ENCODE measurements at regions not wholly inside any gene's neighbourhood (a gene's known extent, or its start where the extent isn't known, plus 50 kb on each side); places are given as distances from the start of the nearest gene placed in this dataset.
A peak's percentile ranks its signal among the peaks of the same experiment; 100 is the strongest.

DNA sequence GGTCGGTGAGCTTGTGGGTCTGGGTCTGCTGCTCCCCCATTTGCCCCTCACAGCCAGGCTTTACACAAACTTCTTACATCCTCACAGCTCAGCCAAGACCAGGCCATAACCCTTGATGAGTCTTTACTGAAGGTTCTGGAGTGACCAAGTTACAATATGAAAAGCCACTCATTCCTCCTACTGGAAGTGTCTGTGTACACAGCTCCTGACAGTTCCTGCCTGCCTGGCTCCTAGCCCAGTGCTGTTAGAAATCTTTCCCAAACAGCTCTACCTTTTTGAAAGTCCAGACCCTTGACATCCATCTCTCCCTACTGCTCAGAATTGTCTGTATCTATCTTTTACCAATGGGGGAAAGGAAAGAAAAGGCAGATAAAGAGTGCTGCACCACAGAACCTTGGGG, 106.9 kb downstream of the PAX1 start:
- no peak for DNase-seq

DNA sequence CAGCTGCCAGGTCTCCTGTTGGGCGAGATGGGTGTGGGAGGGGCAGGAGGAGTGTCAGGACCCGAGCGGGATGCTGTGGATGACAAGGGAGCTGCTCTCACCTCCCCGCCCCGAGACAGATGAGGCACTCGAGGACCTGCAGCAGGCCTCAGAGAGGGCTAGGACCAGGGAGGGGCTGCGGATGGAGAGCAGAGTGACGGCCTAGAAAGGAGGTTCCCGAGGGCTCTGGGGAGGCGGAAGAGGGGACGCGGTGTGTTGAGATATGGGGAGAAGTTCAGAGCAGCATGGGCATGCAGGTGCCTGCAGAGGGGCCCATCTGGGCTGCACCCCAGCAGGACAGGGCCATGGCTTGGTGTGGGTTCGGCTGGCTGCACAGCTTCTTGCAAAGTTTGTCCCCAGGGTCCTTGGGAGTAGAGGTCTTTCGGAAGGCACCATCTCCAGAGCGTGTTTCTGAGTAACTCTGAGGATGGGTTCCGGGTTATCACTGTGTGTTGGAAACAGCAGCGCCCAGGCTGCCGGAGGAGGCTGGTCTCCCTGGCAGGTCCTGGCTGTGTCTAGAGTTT, 104.6 kb downstream of the PAX1 start:
- DNase-seq: no peak

DNA sequence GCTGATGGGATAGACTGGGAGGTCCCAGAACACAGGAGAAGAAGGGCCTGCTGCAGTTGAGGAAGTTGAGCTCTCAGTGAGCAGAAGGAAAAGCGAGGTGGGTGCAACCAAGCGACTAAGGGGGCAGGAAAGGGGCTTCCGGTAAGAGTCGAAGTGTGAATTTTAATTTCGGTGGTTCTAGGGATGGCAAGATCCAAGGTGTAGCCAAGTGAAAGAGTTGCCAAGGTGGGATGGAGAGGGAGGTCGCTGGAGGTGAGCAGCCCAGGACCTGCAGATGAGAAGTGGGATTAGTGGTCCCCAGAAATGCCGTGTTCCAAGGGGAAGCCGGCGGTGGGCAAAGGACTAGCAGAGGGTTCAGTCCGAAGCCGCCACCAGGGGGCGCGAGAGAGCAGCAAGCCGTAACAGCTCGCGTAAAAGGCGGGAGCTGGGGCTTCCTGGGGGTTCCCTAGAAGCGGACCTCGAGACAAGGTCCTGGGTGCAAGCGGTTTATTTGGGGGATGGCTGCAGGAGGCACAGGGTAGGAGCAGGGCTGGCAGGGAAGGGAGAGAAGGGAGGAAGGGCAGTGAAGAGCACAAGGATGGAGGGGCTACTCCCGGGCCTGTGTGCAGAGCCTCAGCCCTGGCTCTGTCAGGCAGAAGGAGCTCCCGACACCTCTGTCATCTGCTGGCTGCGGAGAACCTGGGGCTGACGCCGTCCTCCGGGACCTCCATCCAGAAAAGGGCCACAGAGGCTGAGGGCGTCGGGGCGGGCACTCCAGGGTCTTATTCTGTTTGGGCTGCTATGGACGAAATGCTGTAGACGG, 103.6 kb downstream of the PAX1 start:
- DNase-seq: no peak

DNA sequence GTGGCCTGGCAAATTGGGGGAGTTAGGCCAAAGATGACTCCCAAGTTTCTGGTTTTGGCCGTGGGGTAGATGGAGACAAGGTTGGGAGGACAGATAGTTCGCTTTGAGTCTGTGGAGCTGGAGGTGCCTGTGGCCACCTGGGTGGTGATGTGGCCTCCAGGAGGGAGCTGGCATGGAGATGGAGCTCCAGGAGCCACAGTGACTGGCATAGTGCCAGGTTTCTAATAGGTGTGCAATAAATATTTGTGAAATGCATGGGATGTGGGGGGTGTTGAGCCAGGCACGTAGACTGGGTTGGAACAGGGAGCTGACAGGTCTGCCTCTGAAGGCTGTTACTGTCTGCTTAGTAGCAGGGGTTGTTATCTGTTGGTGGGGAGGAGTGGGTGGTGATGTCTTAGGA, 102.7 kb downstream of the PAX1 start:
- DNase-seq: no peak

DNA sequence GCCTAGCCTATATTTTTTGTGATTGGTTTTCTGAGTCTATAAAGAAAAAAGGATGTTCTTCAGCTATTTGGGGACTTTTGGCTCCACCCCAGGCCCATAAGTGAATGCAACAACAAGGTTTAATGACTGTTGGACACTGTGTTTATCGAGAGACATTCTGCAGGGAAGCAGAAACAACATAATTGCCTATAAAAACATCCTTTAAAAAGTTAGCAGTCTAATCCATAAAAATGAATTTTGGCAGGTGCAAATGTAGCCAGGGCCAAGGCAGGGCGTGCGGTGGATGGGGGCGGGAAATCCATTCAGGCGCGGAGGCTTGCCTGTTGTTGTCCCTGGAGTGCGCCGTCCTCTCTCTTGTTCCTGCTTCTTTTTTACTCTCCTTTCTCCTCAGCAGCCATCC, 99.3 kb downstream of the PAX1 start:
- DNase-seq: no peak

DNA sequence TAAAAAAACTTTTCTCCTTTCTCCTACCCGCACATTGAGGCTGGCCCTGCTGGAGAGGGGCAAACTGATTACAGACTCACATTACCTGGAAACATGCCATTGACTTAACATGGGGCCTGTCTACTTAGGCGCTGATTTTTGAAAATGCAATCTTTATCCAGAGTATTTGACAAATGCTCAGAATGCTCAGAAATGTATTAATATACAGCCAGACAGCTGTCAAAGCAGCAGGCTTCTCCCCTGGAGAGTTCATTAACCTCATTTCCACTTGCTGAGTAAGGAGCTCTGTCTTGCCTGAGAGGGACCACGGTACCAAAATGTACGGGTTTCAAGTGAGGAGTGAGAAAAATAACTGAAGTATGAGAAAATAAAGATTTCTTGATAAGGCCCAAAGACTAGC, 95.7 kb downstream of the PAX1 start:
- peak; percentile 36 for DNase-seq

DNA sequence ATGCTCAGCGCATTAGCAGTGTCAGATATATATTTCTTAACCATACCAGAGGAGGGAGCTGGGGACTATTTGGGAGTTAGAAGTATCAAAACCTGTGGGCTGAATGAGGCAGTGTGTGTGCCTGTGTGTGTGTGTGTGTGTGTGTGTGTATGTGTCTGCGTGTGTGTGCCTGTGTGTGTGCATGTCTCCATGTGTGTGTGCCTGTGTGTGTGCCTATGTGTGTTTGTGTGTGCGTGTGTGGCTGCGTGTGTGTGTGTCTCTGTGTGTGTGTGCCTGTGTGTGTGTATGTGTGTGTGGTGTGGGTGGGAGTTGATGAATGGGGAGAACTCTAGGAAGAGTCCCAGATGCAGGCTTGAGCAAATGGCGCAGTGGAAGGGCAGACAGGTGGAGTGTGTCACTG, 92.9 kb downstream of the PAX1 start:
- no peak for DNase-seq

DNA sequence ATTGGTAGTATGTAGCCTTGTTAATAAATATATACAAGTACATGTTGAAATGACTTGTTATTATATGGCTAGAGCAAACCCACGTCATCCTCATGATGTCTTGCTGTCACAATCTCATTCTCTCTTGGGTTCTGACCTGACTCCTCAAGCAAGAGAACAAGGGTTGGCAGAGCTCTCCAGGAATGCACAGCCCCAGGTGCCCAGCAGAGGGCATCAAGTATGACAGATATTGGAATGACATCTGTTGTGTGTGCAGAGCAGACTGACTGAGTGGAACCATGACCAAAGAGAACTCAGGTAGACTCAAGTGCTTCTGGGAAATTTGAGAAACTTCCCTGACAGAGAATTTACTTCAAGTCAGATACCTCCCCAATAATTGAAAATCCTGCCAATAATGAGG, 90.6 kb downstream of the PAX1 start:
- no peak for DNase-seq

DNA sequence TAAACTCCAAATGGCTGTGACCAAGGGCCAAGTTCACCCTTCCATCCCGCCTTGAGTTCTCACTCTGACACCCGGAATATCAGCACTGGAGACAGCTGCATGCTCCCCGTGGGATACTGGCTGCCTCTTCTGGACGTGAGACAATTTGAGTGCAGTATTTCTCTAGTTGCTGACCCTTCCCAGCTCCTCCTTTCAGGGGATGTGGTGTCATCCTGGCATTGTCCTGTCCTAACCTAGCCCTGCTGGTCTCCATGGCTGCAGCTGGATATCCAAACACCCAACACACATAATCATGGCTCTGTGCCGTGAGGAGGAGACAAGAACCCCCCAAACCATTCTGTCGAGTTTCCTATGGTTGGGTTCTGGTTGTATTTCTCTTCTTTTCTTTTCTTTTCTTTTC, 82.6 kb downstream of the PAX1 start:
- no peak for DNase-seq

DNA sequence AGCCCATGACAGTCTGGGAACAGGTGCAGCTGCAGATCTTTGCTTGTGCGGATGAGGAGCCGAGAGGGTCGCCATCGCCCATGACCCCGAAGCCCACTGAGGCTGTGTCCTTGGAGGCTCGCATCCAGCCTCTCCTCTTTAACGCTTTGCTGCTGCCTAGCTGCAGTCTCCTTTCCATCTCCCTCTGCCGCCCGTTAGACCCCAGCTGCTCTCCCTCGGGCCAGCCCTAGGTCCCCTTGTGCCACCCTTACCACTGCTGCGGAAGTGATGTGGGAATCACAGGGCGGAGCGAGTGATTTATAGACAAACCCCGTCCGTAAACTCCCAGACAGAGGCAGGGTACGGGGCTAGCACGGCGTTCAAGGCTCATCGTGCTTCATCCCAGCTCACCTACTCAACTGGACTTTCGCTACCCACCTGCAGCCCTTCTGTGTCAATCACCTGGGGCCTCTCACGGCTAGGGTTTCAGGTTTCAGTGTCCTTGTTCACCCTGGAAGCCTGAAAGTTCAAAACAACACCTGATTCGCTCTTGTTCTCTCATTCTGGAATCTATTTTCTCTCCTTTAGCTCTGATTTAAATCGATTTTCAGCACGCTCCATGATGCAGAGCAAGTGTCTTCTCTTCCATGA, 76.1 kb downstream of the PAX1 start:
- DNase-seq: no peak

DNA sequence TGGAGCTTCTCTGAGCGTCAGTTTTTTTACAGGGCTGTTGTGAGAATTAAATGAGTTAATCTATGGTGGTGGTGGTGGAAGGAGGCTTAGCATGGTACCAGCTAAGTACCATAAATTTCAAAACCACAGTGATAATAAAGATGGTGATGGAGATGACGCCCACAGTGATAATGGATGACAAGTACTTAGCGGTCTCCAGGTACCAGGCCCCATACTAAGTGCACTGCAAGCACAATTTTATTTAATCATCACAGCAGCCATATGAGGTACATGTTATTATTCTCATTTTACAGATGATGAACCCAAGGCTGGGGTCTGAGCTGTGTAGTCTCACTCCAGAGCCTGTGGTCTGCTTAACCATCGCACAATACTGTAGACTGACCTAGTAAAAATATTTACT, 75.1 kb downstream of the PAX1 start:
- no peak for DNase-seq
